NCI-H2029 treated with DMSO at 0.1 percent for 48 hours (cell line): ENCODE measurements at regions not wholly inside any gene's neighbourhood (a gene's known extent, or its start where the extent isn't known, plus 50 kb on each side); places are given as distances from the start of the nearest gene placed in this dataset.
"Not testable (repeated sequence)": the region's sequence is repeated elsewhere in the genome, so short reads cannot be mapped to it uniquely, and the experiment has no call there.

Experiments
- DNase-seq: peaks from one replicate; lab custom pipeline; 2025; lab: John Stamatoyannopoulos, UW

- DNase-seq = no peak
Observed at GRCh38 chr17:51347851-51348584, 87.7 kb downstream of the UTP18 start.

- DNase-seq = no peak
Observed at GRCh38 chr17:51351080-51351479, 90.7 kb downstream of the UTP18 start.

GRCh38 chr17:51351890-51352289, 91.5 kb downstream of the UTP18 start:
- DNase-seq = no peak

- DNase-seq = no peak
Observed at GRCh38 chr17:51352798-51353197, 92.5 kb downstream of the UTP18 start.

GRCh38 chr17:51353296-51353695, 93.0 kb downstream of the UTP18 start:
- DNase-seq = no peak

GRCh38 chr17:51354936-51355335, 94.6 kb downstream of the UTP18 start:
- DNase-seq = no peak

GRCh38 chr17:51355441-51356410, 95.4 kb downstream of the UTP18 start:
- DNase-seq = no peak

GRCh38 chr17:51359055-51359454, 98.7 kb downstream of the UTP18 start:
- DNase-seq = no peak

GRCh38 chr17:51362811-51363585, 102.7 kb downstream of the UTP18 start:
- DNase-seq = no peak

GRCh38 chr17:51365090-51365489, 104.7 kb downstream of the UTP18 start:
- DNase-seq = no peak

GRCh38 chr17:51366866-51367265, 106.5 kb downstream of the UTP18 start:
- no peak for DNase-seq

- not testable (repeated sequence) for DNase-seq
Observed at GRCh38 chr17:51367836-51368235, 107.5 kb downstream of the UTP18 start.

GRCh38 chr17:51371732-51372151, 111.4 kb downstream of the UTP18 start:
- DNase-seq = peak; percentile 39

- no peak for DNase-seq
Observed at GRCh38 chr17:51372345-51373004, 112.1 kb downstream of the UTP18 start.

GRCh38 chr17:51373489-51374152, 113.3 kb downstream of the UTP18 start:
- DNase-seq = no peak

GRCh38 chr17:51374209-51374608, 113.9 kb downstream of the UTP18 start:
- no peak for DNase-seq

GRCh38 chr17:51375771-51376170, 115.4 kb downstream of the UTP18 start:
- DNase-seq = no peak

GRCh38 chr17:51376739-51377138, 116.4 kb downstream of the UTP18 start:
- DNase-seq = no peak

- no peak for DNase-seq
Observed at GRCh38 chr17:51381262-51381661, 120.9 kb downstream of the UTP18 start.

- no peak for DNase-seq
Observed at GRCh38 chr17:51385208-51385607, 124.9 kb downstream of the UTP18 start.

- no peak for DNase-seq
Observed at GRCh38 chr17:51387582-51387981, 127.2 kb downstream of the UTP18 start.
